Hepatocyte (in vitro differentiated cells): ENCODE measurements at regions not wholly inside any gene's neighbourhood (a gene's known extent, or its start where the extent isn't known, plus 50 kb on each side); places are given as distances from the start of the nearest gene placed in this dataset.

Experiments used
- DNase-seq: peaks from one replicate; pipeline ENCODE4 v3.0.0-alpha.2; 2016; ENCODE audit warnings: low spot score
- H2AFZ ChIP-seq: fragments of 200-600 bp; sonication (generic); 2 replicates; pipeline ENCODE4 v1.6.0; 2016; ENCODE audit warnings: antibody characterized with exemption, mild to moderate bottlenecking
- H3K27ac ChIP-seq: fragments of 200-600 bp; sonication (generic); 2 replicates; pipeline ENCODE4 v1.5.1; 2016; ENCODE audit warnings: mild to moderate bottlenecking
- H3K27me3 ChIP-seq: fragments of 200-600 bp; sonication (generic); 2 replicates; pipeline ENCODE4 v1.6.1; 2016
- H3K36me3 ChIP-seq: fragments of 200-600 bp; sonication (generic); replicated peaks from 2 replicates; pipeline ENCODE4 v1.5.1; 2016; ENCODE audit warnings: low read depth; ENCODE audit not compliant: insufficient read depth
- H3K4me1 ChIP-seq: fragments of 200-600 bp; sonication (generic); 2 replicates; pipeline ENCODE4 v1.5.1; 2016; ENCODE audit warnings: mild to moderate bottlenecking, moderate library complexity; ENCODE audit not compliant: insufficient read depth
- H3K4me2 ChIP-seq: fragments of 200-600 bp; sonication (generic); 2 replicates; pipeline ENCODE4 v1.6.0; 2016
- H3K4me3 ChIP-seq: fragments of 200-600 bp; sonication (generic); 2 replicates; pipeline ENCODE4 v1.5.1; 2016; ENCODE audit warnings: mild to moderate bottlenecking
- H3K79me2 ChIP-seq: fragments of 200-600 bp; sonication (generic); 2 replicates; pipeline ENCODE4 v1.6.0; 2017; ENCODE audit warnings: mild to moderate bottlenecking
- H3K9me2 ChIP-seq: fragments of 200-600 bp; sonication (generic); replicated peaks from 2 replicates; pipeline ENCODE4 v1.6.0; 2017; ENCODE audit warnings: mild to moderate bottlenecking; ENCODE audit not compliant: insufficient read depth
- H3K9me3 ChIP-seq: fragments of 200-600 bp; sonication (generic); 2 replicates; pipeline ENCODE4 v1.5.1; 2016; ENCODE audit warnings: low read depth, mild to moderate bottlenecking
- H4K20me1 ChIP-seq: fragments of 200-600 bp; sonication (generic); 2 replicates; pipeline ENCODE4 v1.6.0; 2016; ENCODE audit warnings: mild to moderate bottlenecking; ENCODE audit not compliant: insufficient read depth, poor library complexity, severe bottlenecking
- CTCF ChIP-seq: fragments of 200-600 bp; sonication (generic); IDR thresholded peaks from 2 replicates; pipeline ENCODE4 v1.5.1; 2016; ENCODE audit warnings: antibody characterized with exemption, mild to moderate bottlenecking; ENCODE audit not compliant: poor library complexity
- EZH2 ChIP-seq: fragments of 200-600 bp; sonication (generic); IDR thresholded peaks from 2 replicates; pipeline ENCODE4 v1.6.1; 2016; ENCODE audit warnings: antibody characterized with exemption, mild to moderate bottlenecking, borderline replicate concordance
- EZH2phosphoT487 ChIP-seq: fragments of 200-600 bp; sonication (generic); IDR thresholded peaks from one replicate; pipeline ENCODE4 v1.6.1; 2018; ENCODE audit warnings: antibody characterized with exemption, mild to moderate bottlenecking, low read depth, moderate library complexity; ENCODE audit not compliant: unreplicated experiment, severe bottlenecking
- WGBS: methylation state at CpG from one replicate; pipeline ENCODE4 v1.1.6; 2016; ENCODE audit warnings: low lambda C conversion rate; ENCODE audit errors: missing lambda C conversion rate; 5-methylcytosine and 5-hydroxymethylcytosine counted together

- Histone ChIP-seq H3K4me2 (no peak overlapping the region), H3K4me3 (no peak overlapping the region)
Measured at GRCh38 chr7:134367956-134368749, 51.4 kb upstream of the SLC35B4 start.

More at GRCh38 chr7:134367956-134368749, 51.4 kb upstream of the SLC35B4 start:
- Histone ChIP-seq H3K36me3 (no peaks in the 10 kb centered on the region), H4K20me1 (no peaks in the 10 kb centered on the region), H2AFZ (no peak overlapping the region), H3K27ac (peak overlapping the region; percentile 92), H3K27me3 (no peaks in the 10 kb centered on the region), H3K9me2 (no peaks in the 10 kb centered on the region), H3K79me2 (no peaks in the 10 kb centered on the region), H3K9me3 (no peaks in the 10 kb centered on the region), H3K4me1 (peaks cover 23% of the 10 kb centered on the region)
- DNase-seq: no peak
- WGBS: 91% methylated on average over 5 of the region's 5 CpGs
- TF ChIP-seq EZH2phosphoT487: no peak
- no peak for TF ChIP-seq CTCF
- TF ChIP-seq EZH2: no peak
